ENCODE measurements at regions not wholly inside any gene's neighbourhood (a gene's known extent, or its start where the extent isn't known, plus 50 kb on each side); places are given as distances from the start of the nearest gene placed in this dataset.
"Not testable (repeated sequence)": the region's sequence is repeated elsewhere in the genome, so short reads cannot be mapped to it uniquely, and the experiment has no call there.

DNA sequence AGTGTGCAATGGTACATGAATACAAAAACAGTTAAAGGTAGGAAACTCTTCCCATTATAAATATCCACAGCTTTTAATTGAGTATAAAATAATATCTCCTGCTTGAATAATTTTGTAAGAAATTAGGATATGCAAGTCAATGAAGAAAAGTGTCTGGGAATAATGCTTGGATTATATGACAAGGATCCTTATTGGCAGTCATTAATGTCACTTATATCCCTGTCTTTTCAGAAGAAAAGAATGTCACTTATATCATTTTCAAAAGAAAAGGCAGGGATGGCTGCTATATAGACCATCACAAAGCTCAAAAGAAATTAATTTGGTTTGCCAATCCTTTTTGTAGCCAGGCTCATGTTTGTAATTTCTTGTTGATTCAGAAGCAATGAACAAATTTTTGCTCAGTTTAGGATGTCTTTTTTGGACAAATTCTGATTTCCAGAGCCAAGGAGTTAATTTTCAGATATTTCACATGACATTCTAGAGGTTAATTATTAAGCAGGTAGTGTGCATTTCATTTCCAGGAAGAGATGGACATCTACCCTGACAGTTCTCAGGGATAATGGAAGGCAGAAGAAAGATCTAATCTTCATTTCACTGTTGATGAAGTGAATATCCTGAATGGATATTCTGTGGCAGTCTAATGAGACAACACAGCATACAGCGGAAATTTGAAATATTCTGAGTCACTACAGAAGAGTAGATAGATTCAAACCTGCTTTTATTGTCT is 299.8 kb downstream of the RPS29 start:
- H3K4me1 Mint-ChIP-seq (ENCODE audit: low read depth), result no peaks in the 10 kb centered on the region
- peaks cover 8% of the 10 kb centered on the region for H3K27me3 Mint-ChIP-seq
- no peaks in the 10 kb centered on the region for H3K36me3 Mint-ChIP-seq (ENCODE audit: low read depth)
- no peak overlapping the region for H3K27ac Mint-ChIP-seq
- DNase-seq, result no peak
- no peaks in the 10 kb centered on the region for H3K9me3 Mint-ChIP-seq
- no peak overlapping the region for H3K4me3 Mint-ChIP-seq

- no peaks in the 10 kb centered on the region for H3K9me3 Mint-ChIP-seq
Observed at GRCh38 chr14:49280566-49280965, 305.6 kb downstream of the RPS29 start.

GRCh38 chr14:49250517-49250916 is 335.7 kb downstream of the RPS29 start:
- Mint-ChIP-seq H3K27ac (no peak overlapping the region), H3K4me1 (ENCODE audit: low read depth) (no peaks in the 10 kb centered on the region), H3K36me3 (ENCODE audit: low read depth) (no peaks in the 10 kb centered on the region), H3K9me3 (no peaks in the 10 kb centered on the region), H3K4me3 (no peak overlapping the region), H3K27me3 (no peaks in the 10 kb centered on the region)
- DNase-seq, result no peak

More at GRCh38 chr14:49280566-49280965, 305.6 kb downstream of the RPS29 start:
- H3K27ac Mint-ChIP-seq, result no peak overlapping the region
- H3K27me3 Mint-ChIP-seq, result peaks cover 5% of the 10 kb centered on the region
- H3K36me3 Mint-ChIP-seq (ENCODE audit: low read depth), result no peaks in the 10 kb centered on the region
- no peaks in the 10 kb centered on the region for H3K4me1 Mint-ChIP-seq (ENCODE audit: low read depth)
- DNase-seq, result no peak
- H3K4me3 Mint-ChIP-seq, result no peak overlapping the region

- no peaks in the 10 kb centered on the region for H3K36me3 Mint-ChIP-seq (ENCODE audit: low read depth)
- no peak for DNase-seq
- no peaks in the 10 kb centered on the region for H3K4me1 Mint-ChIP-seq (ENCODE audit: low read depth)
- H3K4me3 Mint-ChIP-seq, result no peak overlapping the region
- H3K9me3 Mint-ChIP-seq, result peaks cover 3% of the 10 kb centered on the region
- peaks cover 3% of the 10 kb centered on the region for H3K27me3 Mint-ChIP-seq
- no peak overlapping the region for H3K27ac Mint-ChIP-seq
Observed at GRCh38 chr14:49250109-49250508, 336.1 kb downstream of the RPS29 start.

GRCh38 chr14:49249022-49249421 is 337.2 kb downstream of the RPS29 start:
- H3K9me3 Mint-ChIP-seq, result peaks cover 3% of the 10 kb centered on the region
- no peak for DNase-seq
- H3K4me1 Mint-ChIP-seq (ENCODE audit: low read depth), result no peaks in the 10 kb centered on the region
- no peaks in the 10 kb centered on the region for H3K36me3 Mint-ChIP-seq (ENCODE audit: low read depth)
- H3K27me3 Mint-ChIP-seq, result peaks cover 3% of the 10 kb centered on the region
- H3K27ac Mint-ChIP-seq, result no peak overlapping the region
- H3K4me3 Mint-ChIP-seq, result no peak overlapping the region

DNA sequence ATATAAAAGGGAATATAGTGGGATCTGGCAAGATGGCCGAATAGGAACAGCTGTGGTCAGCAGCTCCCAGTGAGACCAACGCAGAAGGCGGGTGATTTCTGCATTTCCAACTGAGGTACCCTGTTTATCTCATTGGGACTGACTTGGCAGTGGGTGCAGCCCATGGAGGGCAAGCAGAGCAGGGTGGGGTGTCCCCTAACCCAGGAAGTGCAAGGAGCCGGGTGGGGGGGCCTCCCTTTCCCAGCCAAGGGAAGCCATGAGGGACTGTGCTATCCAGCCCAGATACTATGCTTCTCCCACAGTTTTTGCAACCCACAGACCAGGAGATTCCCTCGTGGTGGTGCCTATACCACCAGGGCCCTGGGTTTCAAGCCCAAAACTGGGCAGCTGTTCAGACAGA is 342.4 kb downstream of the RPS29 start:
- not testable (repeated sequence) for H3K4me3 Mint-ChIP-seq; H3K4me1 Mint-ChIP-seq (ENCODE audit: low read depth); H3K9me3 Mint-ChIP-seq; H3K27me3 Mint-ChIP-seq; DNase-seq; H3K36me3 Mint-ChIP-seq (ENCODE audit: low read depth); H3K27ac Mint-ChIP-seq

- DNase-seq, result no peak
- Mint-ChIP-seq H3K4me3 (no peak overlapping the region), H3K27me3 (peaks cover 2% of the 10 kb centered on the region), H3K27ac (no peak overlapping the region), H3K4me1 (ENCODE audit: low read depth) (no peaks in the 10 kb centered on the region), H3K9me3 (peaks cover 15% of the 10 kb centered on the region), H3K36me3 (ENCODE audit: low read depth) (no peaks in the 10 kb centered on the region)
Observed at GRCh38 chr14:49240383-49240782, 345.8 kb downstream of the RPS29 start.

DNA sequence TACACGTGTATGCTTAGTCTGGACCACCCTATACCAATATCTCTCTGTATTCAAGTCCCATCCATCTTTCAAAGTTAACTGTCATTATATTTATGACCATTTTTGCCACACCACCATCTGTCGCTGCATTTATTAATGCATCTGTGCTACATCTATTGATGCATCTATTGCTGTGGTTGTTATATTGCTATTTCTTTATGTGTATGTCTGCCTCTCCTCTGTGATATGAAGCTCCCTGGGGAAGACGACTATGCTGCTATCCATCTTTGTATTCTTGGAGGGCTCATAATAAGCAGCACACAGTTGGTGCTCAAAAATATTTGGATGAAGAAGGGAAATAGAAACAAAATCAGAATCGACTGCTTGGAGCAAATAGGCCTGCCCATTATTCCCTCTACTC is 357.6 kb downstream of the RPS29 start:
- H3K4me1 Mint-ChIP-seq (ENCODE audit: low read depth), result no peaks in the 10 kb centered on the region
- no peak for DNase-seq
- H3K4me3 Mint-ChIP-seq, result no peak overlapping the region
- no peak overlapping the region for H3K27ac Mint-ChIP-seq
- H3K27me3 Mint-ChIP-seq, result no peaks in the 10 kb centered on the region
- H3K36me3 Mint-ChIP-seq (ENCODE audit: low read depth), result no peaks in the 10 kb centered on the region
- H3K9me3 Mint-ChIP-seq, result no peaks in the 10 kb centered on the region

GRCh38 chr14:49221316-49221715 is 364.9 kb downstream of the RPS29 start:
- Mint-ChIP-seq H3K27ac (no peak overlapping the region), H3K4me1 (ENCODE audit: low read depth) (no peaks in the 10 kb centered on the region), H3K4me3 (no peak overlapping the region), H3K27me3 (peaks cover 3% of the 10 kb centered on the region), H3K9me3 (no peaks in the 10 kb centered on the region), H3K36me3 (ENCODE audit: low read depth) (no peaks in the 10 kb centered on the region)
- DNase-seq, result no peak

GRCh38 chr14:49220492-49220891 is 365.7 kb downstream of the RPS29 start:
- H3K9me3 Mint-ChIP-seq, result no peaks in the 10 kb centered on the region
- no peak overlapping the region for H3K27ac Mint-ChIP-seq
- H3K36me3 Mint-ChIP-seq (ENCODE audit: low read depth), result no peaks in the 10 kb centered on the region
- H3K4me3 Mint-ChIP-seq, result no peak overlapping the region
- peaks cover 3% of the 10 kb centered on the region for H3K27me3 Mint-ChIP-seq
- no peaks in the 10 kb centered on the region for H3K4me1 Mint-ChIP-seq (ENCODE audit: low read depth)
- DNase-seq, result no peak

DNA sequence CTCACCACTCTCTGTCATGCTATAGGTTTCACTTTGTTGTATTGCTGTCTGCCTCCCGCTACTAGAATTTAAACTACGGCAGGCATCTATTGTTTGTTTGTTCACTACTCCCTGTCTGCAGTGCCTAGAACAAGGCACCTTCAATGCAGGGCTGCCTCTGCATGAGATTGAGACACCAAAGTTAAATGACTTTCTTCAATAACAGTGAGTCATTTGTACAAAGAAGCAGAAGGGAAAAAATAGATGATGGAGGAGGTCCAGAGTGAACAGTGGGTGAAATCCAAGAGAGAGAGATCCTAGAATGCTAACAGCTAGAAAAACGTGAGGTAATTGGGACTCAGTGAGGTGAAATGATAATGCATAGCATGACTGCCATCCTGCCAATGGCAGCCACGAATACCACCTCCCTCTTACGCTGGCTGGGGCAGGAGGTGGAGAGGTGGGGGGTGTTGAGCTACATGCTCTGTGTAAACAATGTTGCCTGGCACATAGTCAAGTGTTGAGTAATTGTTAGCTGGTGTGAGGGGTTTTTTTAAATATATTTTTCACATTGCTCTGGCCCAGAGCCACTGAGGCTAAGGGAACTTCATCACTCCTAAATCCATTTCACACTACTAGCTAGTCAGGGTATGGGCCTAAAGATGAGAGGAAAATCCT is 367.6 kb downstream of the RPS29 start:
- Mint-ChIP-seq H3K9me3 (no peaks in the 10 kb centered on the region), H3K36me3 (ENCODE audit: low read depth) (no peaks in the 10 kb centered on the region), H3K27me3 (peaks cover 3% of the 10 kb centered on the region), H3K27ac (no peak overlapping the region), H3K4me3 (no peak overlapping the region), H3K4me1 (ENCODE audit: low read depth) (no peaks in the 10 kb centered on the region)
- DNase-seq, result no peak

- Mint-ChIP-seq H3K9me3 (no peaks in the 10 kb centered on the region), H3K27ac (no peak overlapping the region), H3K36me3 (ENCODE audit: low read depth) (no peaks in the 10 kb centered on the region), H3K4me1 (ENCODE audit: low read depth) (no peaks in the 10 kb centered on the region), H3K4me3 (no peak overlapping the region), H3K27me3 (no peaks in the 10 kb centered on the region)
- DNase-seq, result no peak
Observed at GRCh38 chr14:49212721-49213120, 373.5 kb downstream of the RPS29 start.

DNA sequence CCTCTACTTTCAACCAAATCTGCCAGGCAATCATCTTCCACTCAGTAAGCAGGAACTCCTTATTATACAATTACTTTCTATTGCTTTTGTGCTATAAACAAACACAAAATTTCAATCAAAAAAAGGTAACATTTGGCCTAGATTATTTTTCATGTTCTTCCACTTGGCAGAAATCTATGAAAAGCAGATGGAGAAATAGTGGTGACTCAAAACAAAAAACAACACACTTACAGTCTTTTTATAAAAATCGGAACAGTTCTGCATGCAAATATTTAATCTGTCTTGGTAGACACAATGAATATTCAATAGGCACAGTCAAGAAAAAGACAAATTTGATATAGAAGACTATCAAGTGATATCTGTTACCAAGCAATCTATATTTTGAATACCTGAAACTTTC is 376.8 kb downstream of the RPS29 start:
- no peaks in the 10 kb centered on the region for H3K27me3 Mint-ChIP-seq
- no peak for DNase-seq
- no peaks in the 10 kb centered on the region for H3K9me3 Mint-ChIP-seq
- no peak overlapping the region for H3K4me3 Mint-ChIP-seq
- no peaks in the 10 kb centered on the region for H3K4me1 Mint-ChIP-seq (ENCODE audit: low read depth)
- H3K36me3 Mint-ChIP-seq (ENCODE audit: low read depth), result no peaks in the 10 kb centered on the region
- H3K27ac Mint-ChIP-seq, result no peak overlapping the region

- H3K4me3 Mint-ChIP-seq, result no peak overlapping the region
- no peaks in the 10 kb centered on the region for H3K36me3 Mint-ChIP-seq (ENCODE audit: low read depth)
- DNase-seq, result no peak
- H3K9me3 Mint-ChIP-seq, result no peaks in the 10 kb centered on the region
- H3K27ac Mint-ChIP-seq, result no peak overlapping the region
- H3K4me1 Mint-ChIP-seq (ENCODE audit: low read depth), result no peaks in the 10 kb centered on the region
- no peaks in the 10 kb centered on the region for H3K27me3 Mint-ChIP-seq
Observed at GRCh38 chr14:49206828-49207227, 379.4 kb downstream of the RPS29 start.

GRCh38 chr14:49203676-49204075 is 382.5 kb downstream of the RPS29 start:
- no peaks in the 10 kb centered on the region for H3K9me3 Mint-ChIP-seq
- H3K36me3 Mint-ChIP-seq (ENCODE audit: low read depth), result no peaks in the 10 kb centered on the region
- H3K27me3 Mint-ChIP-seq, result no peaks in the 10 kb centered on the region
- no peak overlapping the region for H3K27ac Mint-ChIP-seq
- no peak overlapping the region for H3K4me3 Mint-ChIP-seq
- no peaks in the 10 kb centered on the region for H3K4me1 Mint-ChIP-seq (ENCODE audit: low read depth)
- DNase-seq, result no peak
